HL-60 (cell line): ENCODE measurements at regions not wholly inside any gene's neighbourhood (a gene's known extent, or its start where the extent isn't known, plus 50 kb on each side); places are given as distances from the start of the nearest gene placed in this dataset.

Experiments
- DNase-seq, 2 experiments: peaks; one replicate each; pipeline ENCODE4 v3.0.0-alpha.2; 2010 to 2020; ENCODE audit warnings: low read depth in 1 of 2, low spot score in 1 of 2
- H3K27ac ChIP-seq: fragments of 250-450 bp; sonication (Bioruptor Pico); replicated peaks from 2 replicates; pipeline ENCODE4 v1.5.1; 2020; ENCODE audit warnings: mild to moderate bottlenecking, moderate library complexity
- H3K27me3 ChIP-seq: fragments of 250-450 bp; sonication (Bioruptor Pico); 2 replicates; pipeline ENCODE4 v1.5.1; 2021; ENCODE audit warnings: mild to moderate bottlenecking, moderate library complexity; ENCODE audit not compliant: insufficient read depth, poor library complexity, severe bottlenecking
- H3K4me3 ChIP-seq: replicated peaks from 2 replicates; pipeline ENCODE4 v1.5.1; 2011; ENCODE audit warnings: mild to moderate bottlenecking, control low read depth, low read length; ENCODE audit not compliant: insufficient read depth
- CTCF ChIP-seq: IDR thresholded peaks from one replicate; pipeline ENCODE4 v1.5.1; 2011; ENCODE audit warnings: low read length, control low read depth, inconsistent platforms; ENCODE audit not compliant: insufficient read depth
- GABPA ChIP-seq: IDR thresholded peaks from 2 replicates; pipeline ENCODE4 v1.6.1; 2012; ENCODE audit warnings: low read depth
- POLR2AphosphoS5 ChIP-seq: IDR thresholded peaks from 2 replicates; pipeline ENCODE4 v1.6.1; 2012; ENCODE audit warnings: low read depth
- REST ChIP-seq: IDR thresholded peaks from 2 replicates; pipeline ENCODE4 v1.6.1; 2012; ENCODE audit warnings: low read depth; ENCODE audit not compliant: insufficient replicate concordance
- SPI1 ChIP-seq: IDR thresholded peaks from 2 replicates; pipeline ENCODE4 v1.6.1; 2012; ENCODE audit warnings: low read depth, mild to moderate bottlenecking, borderline replicate concordance

- DNase-seq = no peak
- Histone ChIP-seq H3K27ac (no peak overlapping the region), H3K27me3 (no peaks in the 10 kb centered on the region), H3K4me3 (no peak overlapping the region)
- no peak for TF ChIP-seq REST
- no peak for TF ChIP-seq POLR2AphosphoS5
- TF ChIP-seq CTCF = no peak
- TF ChIP-seq GABPA = no peak
- TF ChIP-seq SPI1 = no peak
Observed at GRCh38 chr6:41452763-41453162, 93.4 kb upstream of the FOXP4 start.

- H3K27me3 ChIP-seq = no peaks in the 10 kb centered on the region
- TF ChIP-seq CTCF (no peak), SPI1 (no peak), POLR2AphosphoS5 (no peak), GABPA (no peak), REST (no peak)
Observed at GRCh38 chr6:41453244-41453643, 92.9 kb upstream of the FOXP4 start.

GRCh38 chr6:41454189-41454789 is 91.9 kb upstream of the FOXP4 start:
- Histone ChIP-seq H3K27ac (no peak overlapping the region), H3K27me3 (no peaks in the 10 kb centered on the region), H3K4me3 (no peak overlapping the region)
- DNase-seq = no peak
- TF ChIP-seq GABPA (no peak), POLR2AphosphoS5 (no peak), CTCF (no peak), SPI1 (no peak), REST (no peak)

More at GRCh38 chr6:41453244-41453643, 92.9 kb upstream of the FOXP4 start:
- Histone ChIP-seq H3K27ac (no peak overlapping the region), H3K4me3 (no peak overlapping the region)
- DNase-seq = no peak
